GM12874 (cell line): ENCODE measurements at regions not wholly inside any gene's neighbourhood (a gene's known extent, or its start where the extent isn't known, plus 50 kb on each side); places are given as distances from the start of the nearest gene placed in this dataset.

ENCODE experiments used
- TF ChIP-seq, protein P1 (sequence below): IDR thresholded peaks from 2 replicates; pipeline ENCODE4 v1.5.1; 2011; ENCODE audit warnings: low read depth, mild to moderate bottlenecking, control low read depth, low read length, moderate library complexity; ENCODE audit not compliant: insufficient read depth

DNA sequence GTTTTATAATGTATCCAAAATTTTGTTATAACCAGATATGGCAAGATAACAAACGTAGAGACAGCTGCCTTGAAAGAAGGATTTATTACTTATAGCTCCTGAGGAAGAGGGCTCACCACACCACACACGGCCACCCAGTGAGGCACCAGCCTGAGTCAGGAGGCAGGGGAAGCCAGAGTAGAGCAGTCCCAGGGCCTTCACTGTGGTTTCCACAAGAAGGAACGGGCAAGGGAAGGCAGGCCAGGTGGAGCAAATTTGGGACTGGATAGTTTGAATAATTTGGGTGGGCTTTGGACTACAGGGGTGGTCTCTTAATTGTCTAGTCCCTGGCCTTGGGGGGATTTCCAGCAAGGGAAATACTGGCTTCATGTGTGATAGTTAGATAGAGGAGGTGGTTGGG is 72.5 kb downstream of the RRAGC start:
- TF ChIP-seq, protein P1, sequence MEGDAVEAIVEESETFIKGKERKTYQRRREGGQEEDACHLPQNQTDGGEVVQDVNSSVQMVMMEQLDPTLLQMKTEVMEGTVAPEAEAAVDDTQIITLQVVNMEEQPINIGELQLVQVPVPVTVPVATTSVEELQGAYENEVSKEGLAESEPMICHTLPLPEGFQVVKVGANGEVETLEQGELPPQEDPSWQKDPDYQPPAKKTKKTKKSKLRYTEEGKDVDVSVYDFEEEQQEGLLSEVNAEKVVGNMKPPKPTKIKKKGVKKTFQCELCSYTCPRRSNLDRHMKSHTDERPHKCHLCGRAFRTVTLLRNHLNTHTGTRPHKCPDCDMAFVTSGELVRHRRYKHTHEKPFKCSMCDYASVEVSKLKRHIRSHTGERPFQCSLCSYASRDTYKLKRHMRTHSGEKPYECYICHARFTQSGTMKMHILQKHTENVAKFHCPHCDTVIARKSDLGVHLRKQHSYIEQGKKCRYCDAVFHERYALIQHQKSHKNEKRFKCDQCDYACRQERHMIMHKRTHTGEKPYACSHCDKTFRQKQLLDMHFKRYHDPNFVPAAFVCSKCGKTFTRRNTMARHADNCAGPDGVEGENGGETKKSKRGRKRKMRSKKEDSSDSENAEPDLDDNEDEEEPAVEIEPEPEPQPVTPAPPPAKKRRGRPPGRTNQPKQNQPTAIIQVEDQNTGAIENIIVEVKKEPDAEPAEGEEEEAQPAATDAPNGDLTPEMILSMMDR: no peak

DNA sequence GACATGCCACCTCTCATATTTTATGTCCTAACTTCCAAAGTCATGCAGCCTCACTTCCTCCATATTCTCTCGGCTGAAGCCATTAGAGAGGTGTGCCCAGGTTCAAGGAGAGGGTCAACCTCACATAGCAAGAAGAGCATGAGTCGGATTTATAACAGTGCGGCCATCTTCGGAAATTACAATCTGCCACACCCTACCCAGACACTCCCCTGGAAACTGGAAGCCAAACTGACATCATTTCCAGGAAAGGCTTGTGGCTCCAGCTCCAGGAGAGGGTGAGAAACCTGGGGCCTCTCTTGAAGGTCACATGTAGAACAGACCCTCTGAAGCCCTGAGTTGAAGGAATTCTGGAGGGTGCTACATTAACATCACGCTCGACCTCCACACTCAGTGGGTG is 73.5 kb downstream of the RRAGC start:
- TF ChIP-seq, protein P1: no peak

DNA sequence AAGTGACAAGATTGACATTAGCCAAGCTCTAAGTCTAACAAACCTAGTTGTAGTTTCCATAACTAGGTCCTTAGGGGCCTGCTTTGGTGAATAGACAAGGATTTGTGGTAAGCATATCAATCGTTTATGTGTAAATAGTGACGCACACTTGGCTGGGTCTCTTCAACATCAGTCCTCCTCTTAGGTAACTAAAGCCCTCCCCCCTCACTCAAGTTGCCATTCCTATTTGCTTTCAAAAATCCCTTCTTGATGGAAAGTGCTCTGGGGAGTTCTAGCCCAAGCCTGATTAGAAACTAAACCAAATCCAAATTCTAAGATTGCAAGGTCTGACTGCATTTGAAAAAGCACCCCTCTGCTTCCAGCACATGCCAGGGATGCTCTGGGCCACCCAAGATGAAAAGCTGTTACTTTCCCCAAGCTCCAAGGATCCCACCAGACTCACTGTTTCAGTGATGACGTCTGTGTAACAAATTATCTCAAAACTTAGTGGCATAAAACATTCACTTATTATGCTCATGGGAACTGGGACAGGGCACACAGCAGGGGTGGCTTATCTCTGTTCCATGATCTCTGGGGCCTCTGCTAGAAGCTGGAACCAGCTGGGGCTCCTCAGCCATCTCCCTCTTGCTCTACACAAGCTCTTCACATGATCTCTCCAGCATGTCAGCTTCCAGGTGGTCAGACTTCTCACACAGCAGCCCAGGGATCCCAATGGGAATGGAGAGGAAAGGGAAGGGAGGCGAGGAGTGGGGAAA is 74.1 kb downstream of the RRAGC start:
- TF ChIP-seq, protein P1: no peak

DNA sequence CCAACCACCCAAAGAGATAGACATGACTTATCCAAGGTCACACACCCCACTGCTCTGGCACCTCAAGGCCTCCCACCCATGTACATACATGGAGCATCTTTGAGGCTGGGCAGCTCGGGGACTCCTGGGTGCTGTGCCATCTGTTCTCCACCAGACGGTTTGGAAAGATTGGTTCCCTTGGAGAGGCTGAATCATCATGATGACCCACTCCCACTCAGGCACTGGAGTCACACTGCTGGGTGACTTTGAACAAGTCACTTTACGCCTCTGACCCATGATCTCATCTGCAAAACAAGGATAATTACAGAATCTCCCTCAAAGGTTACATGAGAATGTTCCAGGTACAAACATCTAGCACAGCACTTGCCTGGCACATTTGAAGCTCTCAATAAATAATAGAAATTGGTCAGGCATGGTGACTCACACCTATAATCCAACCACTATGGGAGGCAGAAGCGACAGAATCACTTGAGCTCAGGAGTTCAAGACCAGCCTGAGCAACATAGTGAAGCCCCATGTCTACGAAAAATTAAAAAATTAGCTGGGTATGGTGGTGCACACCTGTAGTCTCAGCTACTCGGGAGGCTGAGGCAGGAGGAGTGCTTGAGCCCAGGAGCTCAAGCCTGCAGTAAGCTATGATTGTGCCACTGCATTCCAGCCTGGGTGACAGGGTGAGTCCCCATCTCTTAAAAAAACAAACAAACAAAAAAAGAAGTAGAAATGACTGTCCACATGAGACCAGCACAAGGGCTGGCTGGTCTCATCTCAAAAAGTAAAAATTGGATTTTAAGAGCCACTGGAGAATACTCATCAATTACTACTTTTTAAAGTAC is 74.9 kb downstream of the RRAGC start:
- TF ChIP-seq, protein P1: no peak

DNA sequence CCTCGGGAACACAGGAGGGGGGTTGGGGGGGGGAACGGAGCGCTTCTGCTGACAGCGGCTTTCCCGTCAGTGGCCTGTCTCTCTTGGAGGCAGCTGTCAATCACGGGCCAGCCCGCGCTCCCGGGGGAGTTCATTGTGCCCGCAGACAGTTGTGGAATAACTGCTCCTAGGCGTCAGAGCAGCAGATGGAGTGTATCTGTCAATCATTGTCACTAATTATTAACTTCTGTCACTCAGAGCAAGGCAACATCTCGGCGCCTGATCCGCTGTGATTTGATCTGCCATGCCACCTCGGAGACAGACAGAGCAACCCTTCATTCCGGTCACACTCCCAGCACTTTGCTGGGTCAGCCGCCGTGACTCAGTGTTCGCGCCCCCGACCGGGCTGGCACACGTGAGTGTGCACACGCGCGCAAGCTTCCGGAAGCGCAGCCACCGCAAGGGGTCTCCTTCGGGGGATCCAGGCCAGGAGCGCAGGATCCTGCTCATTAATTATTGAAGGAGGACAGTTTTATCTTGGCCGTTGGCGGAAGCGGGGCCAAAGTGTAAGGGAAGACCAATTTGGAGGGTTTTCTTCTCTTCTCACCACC is 75.8 kb downstream of the RRAGC start:
- TF ChIP-seq, protein P1: no peak

DNA sequence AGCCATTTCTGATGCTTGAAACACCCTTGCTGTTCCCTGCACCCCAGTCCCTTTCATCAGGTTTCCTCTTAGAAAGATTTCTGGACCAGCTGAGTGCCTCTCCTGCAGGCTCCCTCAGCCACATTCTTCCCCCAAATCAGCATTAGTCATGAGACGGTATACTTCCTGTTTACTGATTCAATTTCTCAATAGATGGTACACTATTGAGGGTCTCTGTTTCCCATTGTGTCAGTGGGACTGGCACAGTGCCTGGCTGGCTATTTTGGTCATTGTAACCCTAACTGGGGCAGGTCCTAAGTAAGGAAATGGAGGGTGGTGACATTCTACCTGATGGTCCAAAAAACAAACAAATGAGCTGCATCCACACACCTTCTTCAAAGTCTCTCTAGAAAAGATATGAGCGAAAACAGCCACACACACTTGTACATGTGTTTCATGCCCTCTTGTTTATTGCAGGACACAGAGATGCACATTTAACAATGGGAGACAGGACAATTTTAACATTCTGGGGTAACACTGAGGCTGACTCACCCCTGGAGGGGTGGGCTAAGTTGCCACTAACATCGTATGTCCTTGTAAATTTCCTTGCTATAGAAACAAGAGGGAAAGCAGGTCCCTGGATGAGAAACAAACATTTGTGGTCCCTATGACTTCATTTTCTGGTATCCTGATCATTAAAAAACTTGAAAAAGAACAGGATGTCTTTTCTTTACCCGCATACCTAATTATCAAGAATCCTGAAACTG is 77.5 kb downstream of the RRAGC start:
- TF ChIP-seq, protein P1: no peak

DNA sequence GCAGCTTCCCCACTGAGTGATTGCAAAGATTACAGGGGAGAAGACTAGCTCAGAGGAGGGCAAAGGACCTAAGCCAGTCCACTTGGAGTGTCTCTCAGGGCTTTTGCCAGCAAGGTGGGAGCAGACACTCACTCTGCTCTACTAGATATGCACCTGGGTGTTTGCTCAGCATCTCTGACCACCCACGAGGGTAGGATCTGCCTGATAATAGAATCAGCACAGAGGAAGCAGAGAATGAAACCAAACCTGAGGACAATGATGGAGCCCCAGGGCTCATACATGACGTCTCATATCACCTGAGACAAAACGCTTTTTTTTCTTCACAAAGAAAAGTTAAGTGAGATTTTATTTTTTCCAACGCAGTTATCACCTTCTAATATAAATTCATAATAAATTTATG is 79.4 kb downstream of the RRAGC start:
- TF ChIP-seq, protein P1: no peak
